Calu3 (cell line): ENCODE measurements at regions not wholly inside any gene's neighbourhood (a gene's known extent, or its start where the extent isn't known, plus 50 kb on each side); places are given as distances from the start of the nearest gene placed in this dataset.

Experiments used
- BruUV-seq: library from RNA; stranded (reverse); fragments of 400-500 nt; replicated peaks from 2 replicates; lab custom pipeline; 2021; lab: Mats Ljungman, UMichigan
- CTCF ChIA-PET: fragments of 300-600 bp; sonication (Branson Sonifier 250); formaldehyde crosslinking; loops from one replicate; lab custom pipeline; 2022; ENCODE audit warnings: antibody characterized with exemption; lab: Charles Lee
- DNase-seq: peaks from one replicate; pipeline ENCODE4 v3.0.0; 2022
- H3K27ac Mint-ChIP-seq: one replicate; pipeline ENCODE4 v1.8.0; 2022; ENCODE audit warnings: mixed read lengths; ENCODE audit not compliant: unreplicated experiment
- H3K27me3 Mint-ChIP-seq: one replicate; pipeline ENCODE4 v1.8.0; 2022; ENCODE audit warnings: mixed read lengths; ENCODE audit not compliant: unreplicated experiment
- H3K36me3 Mint-ChIP-seq: one replicate; pipeline ENCODE4 v1.8.0; 2022; ENCODE audit warnings: mild to moderate bottlenecking, moderate library complexity, mixed read lengths; ENCODE audit not compliant: insufficient read depth, unreplicated experiment
- H3K4me1 Mint-ChIP-seq: one replicate; pipeline ENCODE4 v1.8.0; 2022; ENCODE audit warnings: mild to moderate bottlenecking, low read depth, mixed read lengths; ENCODE audit not compliant: unreplicated experiment
- H3K4me3 Mint-ChIP-seq: one replicate; pipeline ENCODE4 v1.8.0; 2022; ENCODE audit warnings: mild to moderate bottlenecking, low read depth, moderate library complexity, mixed read lengths; ENCODE audit not compliant: unreplicated experiment
- H3K9me3 Mint-ChIP-seq: one replicate; pipeline ENCODE4 v1.8.0; 2022; ENCODE audit warnings: low read depth, mixed read lengths; ENCODE audit not compliant: unreplicated experiment
- CTCF ChIP-seq: fragments of 200-600 bp; IDR thresholded peaks from one replicate; pipeline ENCODE4 v1.8.0; 2022; ENCODE audit warnings: antibody characterized with exemption; ENCODE audit not compliant: unreplicated experiment
- intact Hi-C: fragments of 100-400 bp; cut with micrococcal nuclease; formaldehyde crosslinking; loops from one replicate; pipeline ENCODE4 v1.10.0; 2022; ENCODE audit not compliant: unreplicated experiment

GRCh38 chr2:8087480-8087840 lies 594.4 kb upstream of the ID2 start:
- intact Hi-C loops: no loop called here
- no peak for DNase-seq
- H3K27me3 Mint-ChIP-seq: no peaks in the 10 kb centered on the region
- no peaks in the 10 kb centered on the region for H3K9me3 Mint-ChIP-seq
- H3K27ac Mint-ChIP-seq: no peak overlapping the region
- H3K36me3 Mint-ChIP-seq: no peaks in the 10 kb centered on the region
- no peak for TF ChIP-seq CTCF
- no TSS peak for BruUV-seq
- H3K4me1 Mint-ChIP-seq: peaks cover 9% of the 10 kb centered on the region
- CTCF ChIA-PET: no interaction called here
- H3K4me3 Mint-ChIP-seq: no peak overlapping the region

GRCh38 chr2:8088810-8089209 lies 593.0 kb upstream of the ID2 start:
- H3K9me3 Mint-ChIP-seq: no peaks in the 10 kb centered on the region
- H3K27ac Mint-ChIP-seq: no peak overlapping the region
- TF ChIP-seq CTCF: no peak
- BruUV-seq: no TSS peak
- intact Hi-C loops: no loop called here
- no peak for DNase-seq
- H3K4me1 Mint-ChIP-seq: peaks cover 9% of the 10 kb centered on the region
- CTCF ChIA-PET: no interaction called here
- H3K27me3 Mint-ChIP-seq: no peaks in the 10 kb centered on the region
- no peak overlapping the region for H3K4me3 Mint-ChIP-seq
- H3K36me3 Mint-ChIP-seq: no peaks in the 10 kb centered on the region

- CTCF ChIA-PET: no interaction called here
- H3K4me3 Mint-ChIP-seq: no peak overlapping the region
- no peak overlapping the region for H3K27ac Mint-ChIP-seq
- BruUV-seq: no TSS peak
- TF ChIP-seq CTCF: no peak
- peaks cover 9% of the 10 kb centered on the region for H3K4me1 Mint-ChIP-seq
- no peaks in the 10 kb centered on the region for H3K27me3 Mint-ChIP-seq
- no peaks in the 10 kb centered on the region for H3K36me3 Mint-ChIP-seq
- no peaks in the 10 kb centered on the region for H3K9me3 Mint-ChIP-seq
- DNase-seq: peak; percentile 12
- intact Hi-C loops: no loop called here
These were observed 592.3 kb upstream of the ID2 start for GRCh38 chr2:8089596-8089995.

- Mint-ChIP-seq H3K4me3 (no peak overlapping the region), H3K4me1 (peaks cover 12% of the 10 kb centered on the region), H3K27me3 (no peaks in the 10 kb centered on the region), H3K27ac (no peak overlapping the region), H3K9me3 (no peaks in the 10 kb centered on the region), H3K36me3 (no peaks in the 10 kb centered on the region)
- DNase-seq: peak; percentile 59
- BruUV-seq: no TSS peak
- intact Hi-C loops: no loop called here
- CTCF ChIA-PET: interaction anchor here (0.6 kb wide), 1 partner anchor 32 kb away, joined by 6 read pairs; no protein-coding TSS in a partner anchor
- TF ChIP-seq CTCF: no peak
These were observed 590.8 kb upstream of the ID2 start for GRCh38 chr2:8090748-8091700.
